ENCODE measurements at regions not wholly inside any gene's neighbourhood (a gene's known extent, or its start where the extent isn't known, plus 50 kb on each side); places are given as distances from the start of the nearest gene placed in this dataset.

DNA sequence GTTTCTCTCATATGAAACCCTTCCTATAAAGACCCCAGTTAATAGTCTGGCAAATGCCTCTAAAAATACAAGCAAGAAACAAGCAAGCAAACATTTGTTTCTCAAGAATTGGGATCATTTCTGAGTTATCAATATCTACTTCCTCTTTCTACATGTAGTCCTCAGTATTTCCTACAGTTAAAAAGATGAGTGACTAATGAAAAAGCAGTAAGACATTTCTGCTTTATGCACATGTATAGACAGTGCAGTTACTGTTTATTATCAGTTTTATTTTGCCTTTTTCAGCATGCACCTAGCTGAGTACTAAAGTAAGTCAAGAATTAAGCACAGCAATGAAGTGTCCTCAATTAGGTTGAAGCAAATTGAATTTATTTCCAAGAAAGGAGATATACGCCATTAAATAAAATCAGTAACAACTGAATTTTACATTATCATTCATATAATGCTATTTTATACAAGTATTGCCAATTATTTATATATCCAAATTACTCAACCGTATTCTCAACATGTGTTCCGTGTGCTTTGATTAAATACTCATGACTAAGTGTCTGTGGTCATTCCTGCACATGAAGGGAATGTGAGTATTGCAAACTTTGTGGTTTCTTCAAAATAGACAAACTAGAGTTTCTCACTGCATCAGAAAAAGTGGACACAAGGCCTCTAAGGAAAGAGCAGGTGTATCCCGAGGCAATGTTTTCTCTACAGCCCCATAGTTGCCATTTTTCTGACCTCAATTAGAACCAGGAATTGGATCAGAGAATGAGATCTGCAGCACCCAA lies 159.3 kb upstream of the MARCKS start:
- Histone ChIP-seq H3K4me3 (ENCODE audit: low read length) (no peak overlapping the region), H3K27ac (ENCODE audit: low read length) (no peak overlapping the region), H3K9me2 (replicated peaks; ENCODE audit: insufficient read depth, low read length) (no peaks in the 10 kb centered on the region), H3K36me3 (ENCODE audit: insufficient read depth, low read length) (no peaks in the 10 kb centered on the region), H3K9ac (ENCODE audit: low read length) (no peak overlapping the region), H3K27me3 (ENCODE audit: low read length) (no peaks in the 10 kb centered on the region), H3K9me3 (ENCODE audit: low read length) (no peaks in the 10 kb centered on the region), H3K4me1 (ENCODE audit: low read length) (no peaks in the 10 kb centered on the region), H4K20me1 (ENCODE audit: insufficient read depth, low read depth, low read length) (no peaks in the 10 kb centered on the region), H3K4me2 (ENCODE audit: low read depth, low read length, poor library complexity, severe bottlenecking) (no peak overlapping the region), H2AFZ (ENCODE audit: low read length) (no peak overlapping the region), H3K79me2 (ENCODE audit: low read length) (no peaks in the 10 kb centered on the region)
- DNase-seq = no peak

DNA sequence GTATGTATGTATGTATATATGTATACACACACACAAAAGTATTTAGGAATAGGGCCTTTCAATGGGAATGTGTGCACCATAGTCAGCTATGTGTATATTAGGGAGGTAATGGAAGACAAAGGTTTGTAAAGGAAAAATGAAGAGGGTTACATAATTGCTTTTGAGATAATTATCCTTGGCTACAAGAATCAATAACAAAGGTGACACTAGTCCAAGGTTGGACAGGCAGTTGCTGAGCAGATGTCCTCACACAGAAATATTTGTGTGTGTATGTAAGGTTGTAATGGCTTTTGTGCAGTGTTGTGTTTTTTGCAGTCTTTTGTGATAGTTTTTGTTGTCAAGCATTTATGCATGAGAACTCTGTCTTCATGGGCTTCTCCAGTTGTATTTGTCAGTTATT lies 157.9 kb upstream of the MARCKS start:
- H3K4me2 ChIP-seq (ENCODE audit: low read depth, low read length, poor library complexity, severe bottlenecking) = no peak overlapping the region
- no peaks in the 10 kb centered on the region for H3K27me3 ChIP-seq (ENCODE audit: low read length)
- no peak for DNase-seq
- no peaks in the 10 kb centered on the region for H3K9me3 ChIP-seq (ENCODE audit: low read length)
- H3K79me2 ChIP-seq (ENCODE audit: low read length) = no peaks in the 10 kb centered on the region
- H3K4me3 ChIP-seq (ENCODE audit: low read length) = no peak overlapping the region
- no peak overlapping the region for H2AFZ ChIP-seq (ENCODE audit: low read length)
- H3K27ac ChIP-seq (ENCODE audit: low read length) = no peak overlapping the region
- no peaks in the 10 kb centered on the region for H3K36me3 ChIP-seq (ENCODE audit: insufficient read depth, low read length)
- H3K9me2 ChIP-seq (replicated peaks; ENCODE audit: insufficient read depth, low read length) = no peaks in the 10 kb centered on the region
- H4K20me1 ChIP-seq (ENCODE audit: insufficient read depth, low read depth, low read length) = no peaks in the 10 kb centered on the region
- H3K9ac ChIP-seq (ENCODE audit: low read length) = no peak overlapping the region
- H3K4me1 ChIP-seq (ENCODE audit: low read length) = no peaks in the 10 kb centered on the region

DNA sequence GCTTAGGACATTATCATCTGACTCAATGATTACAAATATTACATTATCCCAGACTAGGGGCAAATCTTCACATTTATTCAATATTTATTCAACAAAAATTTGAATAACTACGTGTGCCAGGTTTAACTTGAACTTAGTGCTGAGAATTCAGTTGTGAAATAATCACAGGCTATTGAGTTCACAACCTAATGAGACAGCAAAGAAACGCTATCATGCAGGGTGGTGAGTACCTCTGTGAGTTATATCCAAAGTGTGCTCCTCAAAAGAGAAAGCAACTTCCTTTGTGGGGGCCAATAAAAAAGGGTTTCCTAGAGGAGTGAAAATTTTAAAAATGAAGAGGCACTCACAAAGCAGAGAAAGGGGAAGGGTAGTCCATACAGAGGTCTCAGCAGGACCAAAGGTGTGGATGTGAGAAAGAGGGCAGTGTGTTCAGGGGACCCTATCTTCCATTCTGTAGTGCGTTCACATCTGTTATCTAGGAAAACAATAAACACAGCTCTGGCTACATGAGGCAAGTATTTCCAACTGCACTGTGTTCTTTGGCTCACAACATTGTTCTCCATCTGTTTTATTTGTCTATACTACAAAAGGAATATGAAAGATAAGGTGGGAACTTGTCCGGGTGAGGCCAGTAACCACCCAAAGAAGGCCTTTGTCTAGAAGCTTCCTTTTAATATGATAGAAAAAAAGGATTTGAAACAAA lies 155.4 kb upstream of the MARCKS start:
- H3K9ac ChIP-seq (ENCODE audit: low read length) = no peak overlapping the region
- H2AFZ ChIP-seq (ENCODE audit: low read length) = no peak overlapping the region
- no peak overlapping the region for H3K4me3 ChIP-seq (ENCODE audit: low read length)
- H3K9me3 ChIP-seq (ENCODE audit: low read length) = no peaks in the 10 kb centered on the region
- DNase-seq = no peak
- no peak overlapping the region for H3K4me2 ChIP-seq (ENCODE audit: low read depth, low read length, poor library complexity, severe bottlenecking)
- H3K4me1 ChIP-seq (ENCODE audit: low read length) = no peaks in the 10 kb centered on the region
- no peaks in the 10 kb centered on the region for H4K20me1 ChIP-seq (ENCODE audit: insufficient read depth, low read depth, low read length)
- no peaks in the 10 kb centered on the region for H3K79me2 ChIP-seq (ENCODE audit: low read length)
- no peaks in the 10 kb centered on the region for H3K36me3 ChIP-seq (ENCODE audit: insufficient read depth, low read length)
- H3K27me3 ChIP-seq (ENCODE audit: low read length) = no peaks in the 10 kb centered on the region
- H3K9me2 ChIP-seq (replicated peaks; ENCODE audit: insufficient read depth, low read length) = no peaks in the 10 kb centered on the region
- no peak overlapping the region for H3K27ac ChIP-seq (ENCODE audit: low read length)

DNA sequence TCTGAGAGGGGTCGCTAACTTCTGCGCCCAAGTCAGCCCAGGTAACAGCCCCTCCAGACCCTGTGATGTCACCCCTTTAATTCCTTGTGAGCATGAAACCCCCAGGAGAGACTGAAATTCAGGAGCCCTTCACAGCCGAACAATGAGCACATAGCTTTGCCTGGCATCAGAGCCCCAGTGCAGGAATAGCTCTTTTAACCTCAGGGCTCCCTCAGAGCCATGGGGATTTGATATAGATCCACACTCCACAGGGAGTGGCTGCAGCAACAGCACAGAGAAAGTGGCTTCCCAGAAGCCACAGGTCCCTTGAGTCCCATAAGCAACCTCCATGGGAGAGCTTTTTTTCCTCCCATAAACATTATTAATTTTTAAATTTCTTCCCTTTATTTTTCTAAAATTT lies 150.0 kb upstream of the MARCKS start:
- no peak for DNase-seq
- H4K20me1 ChIP-seq (ENCODE audit: insufficient read depth, low read depth, low read length) = no peaks in the 10 kb centered on the region

DNA sequence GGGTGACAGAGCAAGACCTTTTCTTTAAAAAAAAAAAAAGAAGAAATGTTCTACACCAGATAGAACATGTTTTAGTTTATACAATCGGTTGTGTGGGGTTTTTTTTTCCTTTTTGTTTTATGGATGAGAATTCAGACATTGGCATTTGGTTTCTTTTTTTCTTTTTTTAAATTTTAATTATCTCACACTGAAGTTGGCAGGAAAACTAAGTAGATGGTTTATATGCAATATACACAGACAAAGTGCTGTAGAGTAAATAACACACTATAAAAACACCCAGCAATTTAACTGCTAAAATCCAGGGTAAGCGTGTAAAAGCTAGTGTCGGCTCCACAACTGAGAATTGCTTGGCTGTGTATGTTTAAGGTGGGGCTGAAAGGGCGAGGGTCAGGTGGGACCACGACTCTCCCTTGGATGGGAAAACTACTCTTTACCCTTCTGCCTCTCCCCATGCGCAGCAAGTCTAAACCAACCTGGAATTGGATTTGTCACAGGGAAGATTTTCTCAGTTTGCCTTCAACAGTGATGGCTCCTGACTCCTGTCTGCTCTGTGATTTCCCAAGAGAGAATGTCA lies 147.1 kb upstream of the MARCKS start:
- H3K9me2 ChIP-seq (replicated peaks; ENCODE audit: insufficient read depth, low read length) = no peaks in the 10 kb centered on the region
- no peak overlapping the region for H3K4me2 ChIP-seq (ENCODE audit: low read depth, low read length, poor library complexity, severe bottlenecking)
- H3K4me1 ChIP-seq (ENCODE audit: low read length) = no peaks in the 10 kb centered on the region
- no peak for DNase-seq
- H3K9ac ChIP-seq (ENCODE audit: low read length) = no peak overlapping the region
- H3K36me3 ChIP-seq (ENCODE audit: insufficient read depth, low read length) = no peaks in the 10 kb centered on the region
- H4K20me1 ChIP-seq (ENCODE audit: insufficient read depth, low read depth, low read length) = no peaks in the 10 kb centered on the region
- no peak overlapping the region for H3K4me3 ChIP-seq (ENCODE audit: low read length)
- no peaks in the 10 kb centered on the region for H3K79me2 ChIP-seq (ENCODE audit: low read length)
- H3K9me3 ChIP-seq (ENCODE audit: low read length) = no peaks in the 10 kb centered on the region
- H3K27ac ChIP-seq (ENCODE audit: low read length) = no peak overlapping the region
- H3K27me3 ChIP-seq (ENCODE audit: low read length) = no peaks in the 10 kb centered on the region
- H2AFZ ChIP-seq (ENCODE audit: low read length) = no peak overlapping the region

More for the DNA sequence above, 150.0 kb upstream of the MARCKS start:
- no peak overlapping the region for H2AFZ ChIP-seq (ENCODE audit: low read length)
- no peaks in the 10 kb centered on the region for H3K27me3 ChIP-seq (ENCODE audit: low read length)
- H3K4me2 ChIP-seq (ENCODE audit: low read depth, low read length, poor library complexity, severe bottlenecking) = no peak overlapping the region
- no peaks in the 10 kb centered on the region for H3K9me3 ChIP-seq (ENCODE audit: low read length)
- H3K36me3 ChIP-seq (ENCODE audit: insufficient read depth, low read length) = no peaks in the 10 kb centered on the region
- H3K27ac ChIP-seq (ENCODE audit: low read length) = no peak overlapping the region
- H3K9me2 ChIP-seq (replicated peaks; ENCODE audit: insufficient read depth, low read length) = no peaks in the 10 kb centered on the region
- H3K9ac ChIP-seq (ENCODE audit: low read length) = no peak overlapping the region
- no peaks in the 10 kb centered on the region for H3K4me1 ChIP-seq (ENCODE audit: low read length)
- H3K4me3 ChIP-seq (ENCODE audit: low read length) = no peak overlapping the region
- no peaks in the 10 kb centered on the region for H3K79me2 ChIP-seq (ENCODE audit: low read length)

DNA sequence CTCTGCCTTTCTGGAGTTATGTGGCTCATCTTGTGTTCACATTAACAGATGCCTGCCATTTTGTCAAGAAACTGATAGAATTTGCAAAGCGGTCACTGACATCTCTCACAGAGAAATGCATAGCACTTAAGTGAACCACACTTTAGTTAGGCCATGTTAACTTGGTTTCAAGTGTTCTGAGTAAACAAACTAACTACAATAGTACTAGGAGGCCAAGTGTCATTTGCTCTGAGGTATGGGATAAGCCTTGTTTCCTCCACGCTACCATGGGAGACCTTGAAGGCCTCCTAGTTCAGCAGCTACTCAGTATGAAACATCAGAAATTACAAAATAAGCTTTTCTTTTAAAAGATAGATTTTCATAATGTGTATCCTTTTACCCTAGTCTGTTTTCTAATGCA lies 143.5 kb upstream of the MARCKS start:
- Histone ChIP-seq H3K9ac (ENCODE audit: low read length) (no peak overlapping the region), H2AFZ (ENCODE audit: low read length) (no peak overlapping the region), H3K4me2 (ENCODE audit: low read depth, low read length, poor library complexity, severe bottlenecking) (no peak overlapping the region), H3K36me3 (ENCODE audit: insufficient read depth, low read length) (no peaks in the 10 kb centered on the region), H3K4me3 (ENCODE audit: low read length) (no peak overlapping the region), H3K27me3 (ENCODE audit: low read length) (no peaks in the 10 kb centered on the region), H3K4me1 (ENCODE audit: low read length) (no peaks in the 10 kb centered on the region), H4K20me1 (ENCODE audit: insufficient read depth, low read depth, low read length) (no peaks in the 10 kb centered on the region), H3K27ac (ENCODE audit: low read length) (no peak overlapping the region), H3K9me2 (replicated peaks; ENCODE audit: insufficient read depth, low read length) (no peaks in the 10 kb centered on the region), H3K79me2 (ENCODE audit: low read length) (no peaks in the 10 kb centered on the region), H3K9me3 (ENCODE audit: low read length) (no peaks in the 10 kb centered on the region)
- DNase-seq = no peak

DNA sequence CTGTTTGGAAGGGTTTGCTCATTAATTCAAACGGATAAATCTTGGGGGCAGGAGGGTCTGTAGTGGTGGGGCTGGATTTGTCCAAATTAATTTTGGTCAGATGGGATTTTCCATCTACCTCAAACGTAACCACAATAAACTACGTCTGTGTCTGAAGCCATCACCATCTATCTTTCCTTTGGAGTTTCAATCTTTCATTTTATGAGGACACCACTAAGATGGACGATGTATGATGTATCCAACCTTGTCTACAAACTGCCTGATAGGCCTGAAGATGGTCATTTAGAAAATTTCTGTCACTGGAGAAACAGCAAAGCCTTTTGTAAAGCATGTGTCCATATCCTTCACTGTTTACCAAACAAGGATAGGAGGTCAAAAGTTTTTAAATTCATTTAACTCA lies 138.6 kb upstream of the MARCKS start:
- H3K4me2 ChIP-seq (ENCODE audit: low read depth, low read length, poor library complexity, severe bottlenecking) = no peak overlapping the region
- H3K27ac ChIP-seq (ENCODE audit: low read length) = no peak overlapping the region
- no peak overlapping the region for H3K4me3 ChIP-seq (ENCODE audit: low read length)
- H3K79me2 ChIP-seq (ENCODE audit: low read length) = no peaks in the 10 kb centered on the region
- no peak overlapping the region for H3K9ac ChIP-seq (ENCODE audit: low read length)
- no peak overlapping the region for H2AFZ ChIP-seq (ENCODE audit: low read length)
- no peaks in the 10 kb centered on the region for H3K27me3 ChIP-seq (ENCODE audit: low read length)
- H3K9me3 ChIP-seq (ENCODE audit: low read length) = no peaks in the 10 kb centered on the region
- H3K9me2 ChIP-seq (replicated peaks; ENCODE audit: insufficient read depth, low read length) = no peaks in the 10 kb centered on the region
- no peak for DNase-seq
- no peaks in the 10 kb centered on the region for H4K20me1 ChIP-seq (ENCODE audit: insufficient read depth, low read depth, low read length)
- no peaks in the 10 kb centered on the region for H3K4me1 ChIP-seq (ENCODE audit: low read length)
- no peaks in the 10 kb centered on the region for H3K36me3 ChIP-seq (ENCODE audit: insufficient read depth, low read length)

DNA sequence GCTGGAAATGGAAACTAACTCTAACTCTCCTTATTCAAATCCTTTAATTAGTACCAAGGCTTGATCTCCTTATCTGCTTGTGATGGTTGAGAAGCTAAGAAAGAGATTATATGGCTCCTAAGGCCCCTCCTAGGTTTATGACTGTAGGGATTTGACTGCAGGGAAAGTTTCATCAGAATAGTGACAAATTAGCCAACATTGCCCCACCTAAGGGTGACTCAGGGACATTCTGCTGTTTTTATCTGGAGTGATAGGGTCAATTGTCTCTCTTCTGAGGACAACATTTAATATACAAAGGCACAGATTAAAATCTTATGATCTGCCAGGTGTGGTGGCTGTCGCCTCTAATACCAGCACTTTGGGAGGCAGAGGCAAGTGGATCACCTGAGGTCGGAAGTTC lies 138.1 kb upstream of the MARCKS start:
- H3K9me3 ChIP-seq (ENCODE audit: low read length) = no peaks in the 10 kb centered on the region
- DNase-seq = no peak
- H3K9me2 ChIP-seq (replicated peaks; ENCODE audit: insufficient read depth, low read length) = no peaks in the 10 kb centered on the region
- H3K27ac ChIP-seq (ENCODE audit: low read length) = no peak overlapping the region
- H3K36me3 ChIP-seq (ENCODE audit: insufficient read depth, low read length) = no peaks in the 10 kb centered on the region
- no peaks in the 10 kb centered on the region for H3K79me2 ChIP-seq (ENCODE audit: low read length)
- H3K27me3 ChIP-seq (ENCODE audit: low read length) = no peaks in the 10 kb centered on the region
- no peak overlapping the region for H3K4me3 ChIP-seq (ENCODE audit: low read length)
- H3K9ac ChIP-seq (ENCODE audit: low read length) = no peak overlapping the region
- no peaks in the 10 kb centered on the region for H4K20me1 ChIP-seq (ENCODE audit: insufficient read depth, low read depth, low read length)
- no peak overlapping the region for H3K4me2 ChIP-seq (ENCODE audit: low read depth, low read length, poor library complexity, severe bottlenecking)
- no peak overlapping the region for H2AFZ ChIP-seq (ENCODE audit: low read length)
- no peaks in the 10 kb centered on the region for H3K4me1 ChIP-seq (ENCODE audit: low read length)

All from Karpas-422 (cell line).